ENCODE measurements at regions not wholly inside any gene's neighbourhood (a gene's known extent, or its start where the extent isn't known, plus 50 kb on each side); places are given as distances from the start of the nearest gene placed in this dataset.

- BruUV-seq (replicated peaks), result no TSS peak
- peak; percentile 31 for DNase-seq (ENCODE audit: unreplicated experiment)
- intact Hi-C loops (cut with micrococcal nuclease), result no loop called here
- no peak overlapping the region for H3K27ac Mint-ChIP-seq (ENCODE audit: low read depth, unreplicated experiment)
- H3K4me3 Mint-ChIP-seq (ENCODE audit: unreplicated experiment), result peak overlapping the region; percentile 56
- CTCF ChIA-PET, result interaction anchor here (0.6 kb wide), 1 partner anchor 727 kb away, joined by 3 read pairs; no protein-coding TSS in a partner anchor
- no peaks in the 10 kb centered on the region for H3K36me3 Mint-ChIP-seq (ENCODE audit: insufficient read depth, unreplicated experiment)
- TF ChIP-seq, protein P1, sequence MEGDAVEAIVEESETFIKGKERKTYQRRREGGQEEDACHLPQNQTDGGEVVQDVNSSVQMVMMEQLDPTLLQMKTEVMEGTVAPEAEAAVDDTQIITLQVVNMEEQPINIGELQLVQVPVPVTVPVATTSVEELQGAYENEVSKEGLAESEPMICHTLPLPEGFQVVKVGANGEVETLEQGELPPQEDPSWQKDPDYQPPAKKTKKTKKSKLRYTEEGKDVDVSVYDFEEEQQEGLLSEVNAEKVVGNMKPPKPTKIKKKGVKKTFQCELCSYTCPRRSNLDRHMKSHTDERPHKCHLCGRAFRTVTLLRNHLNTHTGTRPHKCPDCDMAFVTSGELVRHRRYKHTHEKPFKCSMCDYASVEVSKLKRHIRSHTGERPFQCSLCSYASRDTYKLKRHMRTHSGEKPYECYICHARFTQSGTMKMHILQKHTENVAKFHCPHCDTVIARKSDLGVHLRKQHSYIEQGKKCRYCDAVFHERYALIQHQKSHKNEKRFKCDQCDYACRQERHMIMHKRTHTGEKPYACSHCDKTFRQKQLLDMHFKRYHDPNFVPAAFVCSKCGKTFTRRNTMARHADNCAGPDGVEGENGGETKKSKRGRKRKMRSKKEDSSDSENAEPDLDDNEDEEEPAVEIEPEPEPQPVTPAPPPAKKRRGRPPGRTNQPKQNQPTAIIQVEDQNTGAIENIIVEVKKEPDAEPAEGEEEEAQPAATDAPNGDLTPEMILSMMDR (IDR thresholded peaks at IDR 0.05; ENCODE audit: unreplicated experiment), result no peak
- peaks cover 9% of the 10 kb centered on the region for H3K4me1 Mint-ChIP-seq (ENCODE audit: insufficient read depth, unreplicated experiment)
- no peaks in the 10 kb centered on the region for H3K9me3 Mint-ChIP-seq (ENCODE audit: unreplicated experiment)
- POLR2A ChIA-PET, result interaction anchor here (0.7 kb wide), 1 partner anchor 444 kb away, joined by 3 read pairs; no protein-coding TSS in a partner anchor
- H3K27me3 Mint-ChIP-seq (ENCODE audit: insufficient read depth, unreplicated experiment), result no peaks in the 10 kb centered on the region
These were observed 441.5 kb upstream of the KLF12 start for GRCh38 chr13:74575729-74576125.

DNA sequence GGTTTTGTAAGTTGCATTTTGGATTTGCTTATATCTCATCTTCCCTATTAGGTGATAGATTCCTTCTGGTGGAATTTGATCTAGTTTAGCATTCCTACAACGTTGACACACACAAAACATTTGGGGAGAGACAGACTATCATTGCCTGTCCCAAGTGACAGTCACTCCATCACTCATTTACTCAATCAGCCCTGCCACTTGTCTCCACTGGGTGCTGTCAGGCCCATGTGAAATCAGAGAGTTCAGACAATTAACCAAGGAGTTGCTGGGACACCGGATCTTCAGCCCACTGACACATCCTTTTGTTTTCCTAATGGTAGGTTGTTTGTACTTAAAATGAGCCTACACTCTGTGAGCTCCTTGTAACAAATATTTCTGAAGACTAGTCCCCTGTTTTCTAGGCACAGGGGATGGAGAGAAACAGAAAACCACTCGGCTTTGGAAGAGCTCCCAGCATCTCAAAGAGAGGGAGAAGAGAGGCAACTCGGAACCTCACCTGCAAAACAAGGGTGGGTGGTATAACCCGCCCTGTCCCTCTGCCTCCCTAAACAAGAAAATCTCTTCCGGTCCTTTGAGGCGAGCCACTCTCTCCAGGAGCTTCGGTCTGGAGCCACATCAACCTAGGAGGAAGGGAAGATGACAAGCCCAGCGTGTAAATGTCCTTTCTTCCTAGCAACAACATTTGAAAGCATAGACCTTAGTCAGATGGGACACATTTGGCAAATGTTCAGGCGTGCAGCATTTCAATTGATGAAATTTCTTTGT, 440.9 kb upstream of the KLF12 start:
- ChIA-PET POLR2A (interaction anchor here (0.7 to 0.9 kb wide), 2 partner anchors 12 to 443 kb away, joined by 3 read pairs; no protein-coding TSS in a partner anchor), CTCF (interaction anchor here (0.5 to 0.7 kb wide), 4 partner anchors 49 to 726 kb away, joined by 3 to 4 read pairs (median 4); no protein-coding TSS in a partner anchor)
- H3K9me3 Mint-ChIP-seq (ENCODE audit: unreplicated experiment), result no peaks in the 10 kb centered on the region
- H3K36me3 Mint-ChIP-seq (ENCODE audit: insufficient read depth, unreplicated experiment), result no peaks in the 10 kb centered on the region
- H3K4me1 Mint-ChIP-seq (ENCODE audit: insufficient read depth, unreplicated experiment), result peaks cover 13% of the 10 kb centered on the region
- H3K27me3 Mint-ChIP-seq (ENCODE audit: insufficient read depth, unreplicated experiment), result no peaks in the 10 kb centered on the region
- peak overlapping the region; percentile 56 for H3K4me3 Mint-ChIP-seq (ENCODE audit: unreplicated experiment)
- TF ChIP-seq, protein P1 (IDR thresholded peaks at IDR 0.05; ENCODE audit: unreplicated experiment), result no peak
- DNase-seq (ENCODE audit: unreplicated experiment), result no peak
- no peak overlapping the region for H3K27ac Mint-ChIP-seq (ENCODE audit: low read depth, unreplicated experiment)
- no TSS peak for BruUV-seq (replicated peaks)
- intact Hi-C loops (cut with micrococcal nuclease), result no loop called here

DNA sequence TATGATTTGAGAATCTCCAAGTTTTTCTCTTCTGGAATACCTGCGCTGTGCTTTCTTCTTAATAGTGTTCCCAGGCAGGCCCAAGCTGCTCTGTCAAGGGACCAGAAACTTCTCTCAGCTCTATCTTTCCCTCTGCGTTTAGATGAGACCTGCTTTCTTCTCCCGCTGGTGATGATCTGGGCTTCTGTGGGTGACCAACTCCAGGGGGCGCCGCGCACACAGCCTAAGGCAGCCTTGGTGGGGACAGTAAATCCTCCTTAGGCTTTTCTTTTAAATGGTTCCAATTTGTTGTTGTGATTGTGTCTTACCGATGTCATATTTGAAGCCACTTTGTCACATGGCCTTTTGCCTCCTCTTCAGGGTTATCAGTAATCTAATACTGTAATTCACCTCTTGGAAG, 439.4 kb upstream of the KLF12 start:
- BruUV-seq (replicated peaks), result no TSS peak
- intact Hi-C loops (cut with micrococcal nuclease), result no loop called here
- POLR2A ChIA-PET, result interaction anchor here (0.6 kb wide), 1 partner anchor 154 kb away, joined by 3 read pairs; no protein-coding TSS in a partner anchor
- TF ChIP-seq, protein P1 (IDR thresholded peaks at IDR 0.05; ENCODE audit: unreplicated experiment), result peak; percentile 9
- no peak overlapping the region for H3K4me3 Mint-ChIP-seq (ENCODE audit: unreplicated experiment)
- no peaks in the 10 kb centered on the region for H3K36me3 Mint-ChIP-seq (ENCODE audit: insufficient read depth, unreplicated experiment)
- CTCF ChIA-PET, result interaction anchor here (0.6 to 0.7 kb wide), 2 partner anchors 149 to 199 kb away, joined by 3 to 4 read pairs; no protein-coding TSS in a partner anchor
- peak; percentile 32 for DNase-seq (ENCODE audit: unreplicated experiment)
- no peaks in the 10 kb centered on the region for H3K9me3 Mint-ChIP-seq (ENCODE audit: unreplicated experiment)
- H3K4me1 Mint-ChIP-seq (ENCODE audit: insufficient read depth, unreplicated experiment), result peaks cover 23% of the 10 kb centered on the region
- H3K27me3 Mint-ChIP-seq (ENCODE audit: insufficient read depth, unreplicated experiment), result no peaks in the 10 kb centered on the region
- H3K27ac Mint-ChIP-seq (ENCODE audit: low read depth, unreplicated experiment), result no peak overlapping the region

GRCh38 chr13:74571811-74572210, 437.6 kb upstream of the KLF12 start:
- Mint-ChIP-seq H3K27ac (ENCODE audit: low read depth, unreplicated experiment) (no peak overlapping the region), H3K4me1 (ENCODE audit: insufficient read depth, unreplicated experiment) (peaks cover 23% of the 10 kb centered on the region), H3K27me3 (ENCODE audit: insufficient read depth, unreplicated experiment) (no peaks in the 10 kb centered on the region), H3K9me3 (ENCODE audit: unreplicated experiment) (no peaks in the 10 kb centered on the region), H3K4me3 (ENCODE audit: unreplicated experiment) (no peak overlapping the region), H3K36me3 (ENCODE audit: insufficient read depth, unreplicated experiment) (no peaks in the 10 kb centered on the region)
- ChIA-PET CTCF (no interaction called here), POLR2A (no interaction called here)
- BruUV-seq (replicated peaks), result no TSS peak
- no peak for DNase-seq (ENCODE audit: unreplicated experiment)
- intact Hi-C loops (cut with micrococcal nuclease), result no loop called here
- TF ChIP-seq, protein P1 (IDR thresholded peaks at IDR 0.05; ENCODE audit: unreplicated experiment), result no peak
